NCI-H2029 (cell line): ENCODE measurements at regions not wholly inside any gene's neighbourhood (a gene's known extent, or its start where the extent isn't known, plus 50 kb on each side); places are given as distances from the start of the nearest gene placed in this dataset.
"Not testable (repeated sequence)": the region's sequence is repeated elsewhere in the genome, so short reads cannot be mapped to it uniquely, and the experiment has no call there.

Source experiments
- DNase-seq: peaks from one replicate; lab custom pipeline; 2025; lab: John Stamatoyannopoulos, UW

GRCh38 chr15:85196697-85197096 lies 183.7 kb upstream of the AKAP13 start:
- DNase-seq = not testable (repeated sequence)

- DNase-seq = not testable (repeated sequence)
Measured at GRCh38 chr15:85197582-85197981, 182.8 kb upstream of the AKAP13 start.

GRCh38 chr15:85198432-85198831 lies 182.0 kb upstream of the AKAP13 start:
- DNase-seq = not testable (repeated sequence)

DNA sequence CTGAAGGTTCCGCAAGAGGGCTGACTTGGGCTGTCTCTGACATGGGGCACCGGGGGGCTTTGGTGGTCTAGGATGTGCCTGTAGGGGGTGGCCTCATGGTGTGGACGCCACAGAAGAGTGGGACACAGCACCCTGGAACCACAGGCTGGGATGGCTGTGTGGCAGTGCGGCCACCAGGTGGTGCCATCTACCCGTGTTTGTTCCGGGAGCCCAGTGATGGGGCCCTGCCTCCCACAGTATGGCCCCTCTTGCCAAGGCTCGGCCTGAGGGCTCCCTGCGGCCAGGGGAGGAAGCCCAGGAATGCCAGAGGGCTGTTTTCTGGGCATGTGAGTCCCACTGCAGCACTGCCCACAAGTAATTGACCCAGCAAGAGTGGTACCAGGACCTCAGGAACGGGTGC lies 180.2 kb upstream of the AKAP13 start:
- not testable (repeated sequence) for DNase-seq

GRCh38 chr15:85201118-85201793 lies 179.1 kb upstream of the AKAP13 start:
- not testable (repeated sequence) for DNase-seq

- not testable (repeated sequence) for DNase-seq
Measured at GRCh38 chr15:85204481-85204880, 175.9 kb upstream of the AKAP13 start.

- DNase-seq = not testable (repeated sequence)
Measured at GRCh38 chr15:85233791-85234325, 146.5 kb upstream of the AKAP13 start.

GRCh38 chr15:85234450-85235196 lies 145.8 kb upstream of the AKAP13 start:
- DNase-seq = not testable (repeated sequence)

GRCh38 chr15:85244056-85244455 lies 136.3 kb upstream of the AKAP13 start:
- DNase-seq = not testable (repeated sequence)

DNA sequence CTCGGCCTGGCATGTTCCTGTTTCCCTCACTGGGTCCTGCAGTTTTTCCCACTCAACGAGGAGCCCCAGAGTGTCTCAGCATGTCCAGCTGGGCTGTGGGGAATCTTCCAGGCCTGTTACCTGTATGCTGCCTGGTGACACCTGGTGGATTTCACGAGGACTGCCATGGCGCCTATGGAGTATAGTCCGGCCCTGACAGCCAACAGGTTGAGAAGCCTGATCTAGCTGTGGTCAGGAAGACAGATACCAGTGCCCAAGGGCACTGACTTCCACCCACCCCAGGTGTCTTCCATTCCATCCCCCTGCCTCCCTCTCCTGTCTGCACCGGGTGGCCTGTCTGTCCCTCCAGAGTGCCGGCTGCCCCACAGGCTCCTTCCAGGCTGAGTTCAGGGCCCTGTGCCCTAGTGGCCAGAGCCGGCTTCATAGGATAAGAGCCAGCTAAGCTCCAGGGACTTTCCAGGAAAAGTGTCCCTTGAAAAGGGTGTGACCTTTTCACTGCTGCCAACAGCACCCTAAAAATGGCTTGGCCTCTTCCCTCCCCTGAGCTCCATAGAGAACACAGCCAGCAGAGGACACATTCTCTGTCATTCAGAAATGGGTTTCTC lies 129.4 kb upstream of the AKAP13 start:
- DNase-seq = not testable (repeated sequence)

DNA sequence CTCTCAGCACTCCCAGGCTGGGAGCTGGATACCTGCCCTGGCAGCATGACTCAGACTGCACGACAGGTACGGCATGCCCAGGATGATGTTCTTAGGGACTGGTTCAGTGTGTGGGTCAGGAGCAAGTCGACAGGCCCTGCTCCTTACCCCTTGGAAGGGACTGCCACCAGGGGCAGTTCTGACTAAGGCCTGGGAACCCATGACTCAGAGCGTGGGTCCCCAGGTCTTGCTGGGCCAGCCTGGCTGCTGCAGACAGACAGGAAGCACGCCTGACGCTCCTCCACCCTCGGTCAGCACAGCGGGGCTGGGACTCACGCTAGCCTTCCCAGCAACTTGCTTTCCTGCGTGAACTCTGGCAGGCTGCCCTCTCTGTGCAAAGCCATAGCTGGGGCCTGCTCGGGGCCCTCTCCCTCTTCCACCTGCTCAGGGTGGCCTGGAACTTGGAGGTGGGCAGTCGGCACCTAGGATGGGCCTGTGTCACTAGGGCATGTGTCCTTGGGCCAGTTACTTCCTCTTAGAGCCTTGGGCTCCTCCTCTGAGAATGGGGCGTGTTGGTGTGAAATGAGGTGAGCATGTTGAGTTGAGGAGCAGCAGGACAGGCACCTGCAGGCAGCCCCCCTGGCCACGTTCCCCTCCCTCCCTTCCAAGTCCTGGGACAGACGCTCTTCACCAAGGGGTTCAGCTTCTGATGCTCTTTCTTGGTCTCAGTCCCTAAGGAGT lies 127.0 kb upstream of the AKAP13 start:
- not testable (repeated sequence) for DNase-seq

DNA sequence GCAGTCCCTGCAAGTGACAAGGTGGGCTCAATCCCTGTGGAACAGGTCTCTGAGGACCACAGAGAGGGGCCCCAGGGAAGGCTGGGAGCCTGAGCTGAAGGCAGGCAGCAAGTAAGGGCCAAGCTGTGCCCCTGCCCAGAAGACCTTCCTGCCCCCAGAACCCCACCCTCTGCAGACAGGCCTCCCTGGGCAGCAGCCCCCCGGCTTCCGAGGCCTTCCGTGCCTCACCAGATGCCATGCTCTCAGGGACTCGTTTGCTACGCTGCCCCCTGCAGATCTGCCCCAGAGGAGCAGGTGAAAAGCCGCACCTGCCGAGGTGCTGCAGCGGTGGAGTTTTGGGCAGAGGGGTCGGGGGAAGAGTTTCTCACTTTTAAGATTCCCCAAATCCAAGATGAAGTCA lies 125.4 kb upstream of the AKAP13 start:
- not testable (repeated sequence) for DNase-seq

DNA sequence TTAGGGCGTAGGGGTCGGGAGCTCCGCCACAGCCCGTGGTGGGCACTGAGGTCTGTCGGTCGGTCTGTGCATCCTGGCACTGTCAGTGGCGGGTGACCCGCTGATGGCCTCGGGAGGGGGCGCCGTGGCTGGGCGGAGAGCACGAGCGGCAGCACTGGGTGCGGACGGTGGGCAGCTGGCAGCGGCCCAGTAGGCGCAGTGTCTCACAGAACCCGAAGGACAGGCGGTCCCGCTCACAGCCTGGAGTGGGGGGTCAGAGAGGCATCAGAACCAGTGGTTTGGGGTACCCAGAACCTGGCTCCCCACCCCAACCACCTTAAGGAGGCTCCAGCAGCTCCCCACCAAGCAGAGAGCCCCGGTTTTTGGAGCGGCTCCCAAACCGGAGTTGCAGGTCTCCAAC lies 124.9 kb upstream of the AKAP13 start:
- not testable (repeated sequence) for DNase-seq

- not testable (repeated sequence) for DNase-seq
Measured at GRCh38 chr15:85256009-85256997, 124.1 kb upstream of the AKAP13 start.

- DNase-seq = not testable (repeated sequence)
Measured at GRCh38 chr15:85258062-85258445, 122.3 kb upstream of the AKAP13 start.

GRCh38 chr15:85258559-85259209 lies 121.7 kb upstream of the AKAP13 start:
- DNase-seq = not testable (repeated sequence)

- DNase-seq = not testable (repeated sequence)
Measured at GRCh38 chr15:85260526-85260925, 119.9 kb upstream of the AKAP13 start.

- not testable (repeated sequence) for DNase-seq
Measured at GRCh38 chr15:85262461-85263055, 117.8 kb upstream of the AKAP13 start.

DNA sequence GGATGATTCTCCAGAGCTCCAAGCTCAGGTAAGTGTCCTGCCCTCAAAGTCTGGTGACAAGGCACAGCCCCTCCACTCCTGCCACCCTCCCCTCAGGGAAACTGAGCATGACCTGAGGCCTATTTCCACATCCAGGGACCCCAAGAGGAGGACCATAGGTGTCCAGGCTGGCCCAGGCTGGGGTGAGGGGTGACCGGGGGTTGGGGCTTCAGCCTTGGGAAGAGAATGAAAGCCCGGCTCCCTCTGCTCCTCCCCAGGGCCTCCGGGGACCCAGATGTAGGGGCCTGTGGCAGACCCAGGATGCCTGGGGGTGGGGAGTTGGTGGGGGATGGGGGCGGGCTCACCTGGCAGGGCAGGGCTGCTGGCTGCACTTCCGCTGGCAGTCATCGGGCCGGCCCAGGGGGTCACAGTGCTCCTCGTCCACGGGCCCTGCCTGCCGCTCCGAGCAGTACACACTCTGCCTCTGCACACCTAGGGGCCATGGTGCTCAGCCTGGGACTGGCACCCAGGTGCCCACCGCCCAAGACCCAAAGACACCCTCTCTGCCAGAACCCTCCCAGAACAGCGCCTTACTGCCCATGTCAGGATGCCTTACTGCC lies 116.5 kb upstream of the AKAP13 start:
- not testable (repeated sequence) for DNase-seq
